SK-N-SH treated with all-trans-retinoic acid at 6 μM for 48 hours (cell line): ENCODE measurements at regions not wholly inside any gene's neighbourhood (a gene's known extent, or its start where the extent isn't known, plus 50 kb on each side); places are given as distances from the start of the nearest gene placed in this dataset.

Source experiments
- CSDC2 ChIP-seq: fragments of 250-450 bp; sonication (Bioruptor Pico); IDR thresholded peaks from 2 replicates; pipeline ENCODE4 v1.5.0; 2020; ENCODE audit warnings: mild to moderate bottlenecking, moderate library complexity
- ISL1 ChIP-seq: fragments of 250-450 bp; sonication (Bioruptor Pico); IDR thresholded peaks from 2 replicates; pipeline ENCODE4 v2.1.2; 2022; ENCODE audit warnings: mild to moderate bottlenecking, moderate library complexity
- PATZ1 ChIP-seq: fragments of 250-450 bp; sonication (Bioruptor Pico); IDR thresholded peaks from 2 replicates; pipeline ENCODE4 v1.8.0; 2020; ENCODE audit warnings: mild to moderate bottlenecking, moderate library complexity, borderline replicate concordance
- POU6F1 ChIP-seq: fragments of 250-450 bp; sonication (Bioruptor Pico); IDR thresholded peaks from 2 replicates; pipeline ENCODE4 v1.8.0; 2021; ENCODE audit warnings: low read depth, mild to moderate bottlenecking, moderate library complexity, borderline replicate concordance
- RARB ChIP-seq: fragments of 250-450 bp; sonication (Bioruptor Pico); IDR thresholded peaks from 2 replicates; pipeline ENCODE4 v1.8.0; 2021; ENCODE audit warnings: mild to moderate bottlenecking, moderate library complexity
- TCF4 ChIP-seq: fragments of 250-450 bp; sonication (Bioruptor Pico); IDR thresholded peaks from 2 replicates; pipeline ENCODE4 v1.8.0; 2021; ENCODE audit warnings: mild to moderate bottlenecking, moderate library complexity, borderline replicate concordance
- TOX ChIP-seq: fragments of 250-450 bp; sonication (Bioruptor Pico); IDR thresholded peaks from 2 replicates; pipeline ENCODE4 v1.8.0; 2021; ENCODE audit warnings: mild to moderate bottlenecking, moderate library complexity, borderline replicate concordance
- TSHZ2 ChIP-seq: fragments of 250-450 bp; sonication (Bioruptor Pico); IDR thresholded peaks from 2 replicates; pipeline ENCODE4 v1.5.0; 2020; ENCODE audit warnings: mild to moderate bottlenecking, moderate library complexity
- ZFP30 ChIP-seq: fragments of 450-650 bp; formaldehyde crosslinking; IDR thresholded peaks from 2 replicates; pipeline ENCODE4 v1.5.0; 2022; ENCODE audit warnings: mild to moderate bottlenecking, moderate library complexity
- ZNF565 ChIP-seq: fragments of 450-650 bp; formaldehyde crosslinking; conservative IDR thresholded peaks from 2 replicates; pipeline ENCODE4 v1.5.0; 2020; ENCODE audit warnings: low read depth, mild to moderate bottlenecking, moderate library complexity
- ZNF70 ChIP-seq: fragments of 450-650 bp; formaldehyde crosslinking; IDR thresholded peaks from 2 replicates; pipeline ENCODE4 v1.5.0; 2020; ENCODE audit warnings: mild to moderate bottlenecking, moderate library complexity

- TF ChIP-seq TOX (CRISPR knock-in tag) = no peak
- TF ChIP-seq TSHZ2 (CRISPR knock-in tag) = no peak
- TF ChIP-seq TCF4 (CRISPR knock-in tag) = no peak
- TF ChIP-seq ISL1 (CRISPR knock-in tag) = no peak
- no peak for TF ChIP-seq CSDC2 (CRISPR knock-in tag)
- no peak for TF ChIP-seq RARB (CRISPR knock-in tag)
- TF ChIP-seq ZNF70 (CRISPR knock-in tag) = no peak
- TF ChIP-seq ZFP30 (CRISPR knock-in tag) = no peak
- TF ChIP-seq ZNF565 (CRISPR knock-in tag) = no peak
- TF ChIP-seq POU6F1 (CRISPR knock-in tag) = no peak
- no peak for TF ChIP-seq PATZ1 (CRISPR knock-in tag)
Measured at GRCh38 chr6:95946906-95947305, 68.9 kb upstream of the FUT9 start.
